Pancreas (tissue), 10 donors: ENCODE measurements at regions not wholly inside any gene's neighbourhood (a gene's known extent, or its start where the extent isn't known, plus 50 kb on each side); places are given as distances from the start of the nearest gene placed in this dataset.
A peak's percentile ranks its signal among the peaks of the same experiment; 100 is the strongest.

Source experiments
- ATAC-seq, 4 donors: fragments of 200-7000 bp; cut with Tn5 transposase; one replicate each; pipeline versions ENCODE4 v1.8.0 to v1.9.1; 2020; ENCODE audit warnings: mild to moderate bottlenecking in 4 of 4, moderate library complexity in 4 of 4
- DNase-seq, 6 donors: peaks; one replicate each; pipeline ENCODE4 v3.0.0-alpha.2; 2020
- FAIRE-seq: peaks from 2 replicates; lab custom pipeline; 2012; peaks lifted over from hg19 to GRCh38; lab: Jason Lieb, UNC
- H3K27ac ChIP-seq, 4 donors: fragments of 200-600 bp; sonication (generic); 1 replicate in 3 of 4; 2 replicates in 1 of 4; pipeline versions ENCODE4 v1.5.0 to v1.8.0; 2020
- H3K27me3 ChIP-seq, 4 donors: fragments of 200-600 bp; one replicate each; pipeline ENCODE4 v1.8.0; 2021
- H3K36me3 ChIP-seq, 3 donors: fragments of 200-600 bp; sonication (generic) in 1 of 3; one replicate each; pipeline versions ENCODE4 v1.5.0 to v1.8.0; 2020 to 2021
- H3K4me1 ChIP-seq, 3 donors: fragments of 200-600 bp; one replicate each; pipeline ENCODE4 v1.8.0; 2021
- H3K4me3 ChIP-seq, 4 donors: fragments of 200-600 bp; sonication (generic) in 2 of 4; one replicate each; pipeline versions ENCODE4 v1.5.0 to v1.8.0; 2020 to 2021
- H3K9me3 ChIP-seq, 4 donors: fragments of 200-600 bp; one replicate each; pipeline ENCODE4 v1.8.0; 2021
- WGBS, 2 donors: extraction: QIAGEN DNeasy Blood & Tissue Kit; methylation state at CpG; one replicate each; pipeline ENCODE4 v1.1.7; 2013; 5-methylcytosine and 5-hydroxymethylcytosine counted together
- intact Hi-C, 3 donors: fragments of 100-400 bp; cut with DNase I; formaldehyde crosslinking; loops; one replicate each; pipeline versions ENCODE4 v1.11.1 to v1.14.2; 2022
- TF ChIP-seq, protein P1 (sequence below), 4 donors: fragments of 200-600 bp; sonication (generic) in 3 of 4; IDR thresholded peaks; one replicate each; pipeline versions ENCODE4 v1.5.0 to v1.8.0; 2021; ENCODE audit warnings: antibody characterized with exemption in 4 of 4
- donor health status: healthy with polysubstance abuse.
- donor health status: DM: no; HTN: no; CAD: no; lungs with moderate emphysema.
- donor health status: DM: no; HTN: no; CAD: no.
- donor health status: control.
- donor health status: control.
- donor health status: Bipolar disorder and iron deficiency.
- donor health status: DM: yes; HTN: yes; CAD: no.
- donor health status: DM: no; HTN: no; CAD: no.
- donor health status: DM: no; HTN: no; CAD: no.
- donor health status: DM: yes; HTN: yes; CAD: no.

DNA sequence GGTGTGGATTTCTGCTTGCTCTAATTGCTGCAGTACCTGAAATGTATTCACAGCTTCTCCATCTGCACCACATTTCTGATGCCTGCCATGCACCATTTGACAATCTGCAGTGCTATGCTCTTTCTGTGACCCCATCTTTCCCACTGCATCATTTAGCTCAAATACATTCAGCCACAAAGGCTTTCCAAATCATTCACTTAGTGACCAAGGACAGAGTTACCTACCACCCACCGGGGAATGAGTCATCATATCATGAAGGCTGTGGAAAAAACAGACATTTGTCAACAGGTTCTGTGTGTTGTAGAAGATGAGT lies 465.5 kb upstream of the ATP2B1 start:
- TF ChIP-seq, protein P1, sequence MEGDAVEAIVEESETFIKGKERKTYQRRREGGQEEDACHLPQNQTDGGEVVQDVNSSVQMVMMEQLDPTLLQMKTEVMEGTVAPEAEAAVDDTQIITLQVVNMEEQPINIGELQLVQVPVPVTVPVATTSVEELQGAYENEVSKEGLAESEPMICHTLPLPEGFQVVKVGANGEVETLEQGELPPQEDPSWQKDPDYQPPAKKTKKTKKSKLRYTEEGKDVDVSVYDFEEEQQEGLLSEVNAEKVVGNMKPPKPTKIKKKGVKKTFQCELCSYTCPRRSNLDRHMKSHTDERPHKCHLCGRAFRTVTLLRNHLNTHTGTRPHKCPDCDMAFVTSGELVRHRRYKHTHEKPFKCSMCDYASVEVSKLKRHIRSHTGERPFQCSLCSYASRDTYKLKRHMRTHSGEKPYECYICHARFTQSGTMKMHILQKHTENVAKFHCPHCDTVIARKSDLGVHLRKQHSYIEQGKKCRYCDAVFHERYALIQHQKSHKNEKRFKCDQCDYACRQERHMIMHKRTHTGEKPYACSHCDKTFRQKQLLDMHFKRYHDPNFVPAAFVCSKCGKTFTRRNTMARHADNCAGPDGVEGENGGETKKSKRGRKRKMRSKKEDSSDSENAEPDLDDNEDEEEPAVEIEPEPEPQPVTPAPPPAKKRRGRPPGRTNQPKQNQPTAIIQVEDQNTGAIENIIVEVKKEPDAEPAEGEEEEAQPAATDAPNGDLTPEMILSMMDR (IDR thresholded peaks at IDR 0.05): no peak
- Histone ChIP-seq H3K9me3 (no peaks in the 10 kb centered on the region), H3K27ac (no peak overlapping the region), H3K27me3 (no peaks in the 10 kb centered on the region), H3K4me3 (no peak overlapping the region), H3K4me1 (no peaks in the 10 kb centered on the region), H3K36me3 (no peaks in the 10 kb centered on the region)
- intact Hi-C loops: no loop called here
- 24 to 26% methylated on average over 1 of the region's 1 CpG for WGBS, 2 donors
- DNase-seq (no peak), ATAC-seq (peak in 3 of 4 donors; percentile 19 to 79 (median 75)), FAIRE-seq (no peak)

DNA sequence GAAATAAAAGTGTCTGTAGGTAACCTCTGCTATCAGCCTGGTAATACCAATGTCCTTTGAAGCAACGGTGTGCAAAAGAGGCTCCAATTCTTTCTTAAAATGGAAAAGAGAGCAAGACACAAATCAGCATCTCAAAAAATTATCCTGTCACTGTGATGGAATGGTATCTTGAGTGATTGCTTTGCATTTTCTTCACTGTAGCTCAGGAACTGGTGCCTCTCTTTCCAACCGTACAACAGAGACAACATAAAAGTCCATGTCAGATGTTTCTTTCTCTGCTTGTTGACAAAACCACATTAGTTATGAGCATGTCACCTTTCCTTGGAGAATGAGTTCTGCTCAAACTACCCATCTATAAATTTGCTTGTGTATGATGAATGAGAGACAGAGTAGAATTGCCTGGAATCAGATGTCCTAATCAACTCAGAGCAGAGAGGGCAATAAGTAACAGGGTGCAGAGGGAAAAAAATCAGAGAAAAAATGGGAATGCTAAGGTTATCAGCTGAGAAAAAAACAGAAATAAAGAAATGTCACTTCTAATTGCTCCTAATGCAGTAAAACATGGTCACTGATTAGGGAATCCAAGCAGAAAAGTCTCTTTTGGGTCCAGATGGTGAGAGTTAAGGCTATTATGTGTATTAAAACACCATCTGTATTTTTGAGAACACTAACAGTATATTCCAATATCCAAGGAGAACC lies 465.0 kb upstream of the ATP2B1 start:
- H3K27me3 ChIP-seq: no peaks in the 10 kb centered on the region
- no peak overlapping the region for H3K27ac ChIP-seq
- H3K4me1 ChIP-seq: no peaks in the 10 kb centered on the region
- H3K4me3 ChIP-seq: no peak overlapping the region
- 73 to 83% methylated on average over 2 of the region's 2 CpGs for WGBS, 2 donors
- DNase-seq (no peak), FAIRE-seq (no peak), ATAC-seq (peak in 1 of 4 donors; percentile 22)
- H3K9me3 ChIP-seq: no peaks in the 10 kb centered on the region
- intact Hi-C loops: no loop called here
- H3K36me3 ChIP-seq: no peaks in the 10 kb centered on the region
- TF ChIP-seq, protein P1 (IDR thresholded peaks at IDR 0.05): no peak

DNA sequence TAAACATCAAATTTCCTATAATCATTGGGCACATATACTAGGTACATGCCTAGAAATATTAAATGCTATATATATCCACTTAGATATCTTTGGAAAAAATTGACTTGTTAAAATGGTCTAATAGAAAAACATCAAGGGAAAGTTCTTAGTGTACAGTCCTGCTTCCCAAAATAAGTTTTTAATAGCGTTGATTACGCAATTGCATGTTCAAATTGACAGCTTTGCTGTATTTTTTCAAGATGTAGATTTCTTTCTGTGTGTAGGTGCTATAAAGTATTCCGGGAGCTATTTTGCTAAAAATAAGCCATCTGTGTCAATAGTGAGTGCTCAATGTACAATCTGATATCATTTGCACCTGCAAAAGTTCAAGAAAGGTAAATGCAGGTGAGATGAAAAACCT lies 463.9 kb upstream of the ATP2B1 start:
- no peak overlapping the region for H3K27ac ChIP-seq
- no peaks in the 10 kb centered on the region for H3K27me3 ChIP-seq
- no peaks in the 10 kb centered on the region for H3K9me3 ChIP-seq
- H3K36me3 ChIP-seq: no peaks in the 10 kb centered on the region
- no peak for ATAC-seq
- intact Hi-C loops: no loop called here
- no peaks in the 10 kb centered on the region for H3K4me1 ChIP-seq
- WGBS, 2 donors: 57% methylated on average over 3 of the region's 3 CpGs
- TF ChIP-seq, protein P1 (IDR thresholded peaks at IDR 0.05): no peak
- FAIRE-seq: no peak
- H3K4me3 ChIP-seq: no peak overlapping the region
- no peak for DNase-seq

DNA sequence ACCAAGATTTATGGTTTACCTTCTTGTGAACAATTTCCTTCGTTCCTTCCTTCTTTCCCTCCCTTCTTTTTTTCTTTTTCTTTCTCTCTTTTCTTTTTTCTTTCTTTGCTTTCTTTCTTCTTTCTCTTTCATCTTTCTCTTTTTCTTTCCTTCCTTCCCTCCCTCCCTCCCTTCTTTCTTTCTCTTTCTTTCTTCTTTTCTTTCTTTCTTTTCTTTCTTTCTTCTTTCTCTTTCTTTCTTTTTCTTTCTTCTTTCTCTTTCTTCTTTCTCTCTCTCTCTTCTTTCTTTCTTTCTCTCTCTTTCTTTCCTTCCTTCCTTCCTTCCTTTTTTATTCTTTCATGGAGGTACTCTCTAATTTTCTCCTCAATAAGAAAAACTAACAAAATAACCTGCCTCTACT lies 462.1 kb upstream of the ATP2B1 start:
- H3K4me1 ChIP-seq: no peaks in the 10 kb centered on the region
- FAIRE-seq: no peak
- no peak overlapping the region for H3K27ac ChIP-seq
- H3K4me3 ChIP-seq: no peak overlapping the region
- WGBS, 2 donors: 69 to 87% methylated on average over 1 of the region's 1 CpG
- intact Hi-C loops: no loop called here
- no peak for ATAC-seq
- no peaks in the 10 kb centered on the region for H3K27me3 ChIP-seq
- no peaks in the 10 kb centered on the region for H3K36me3 ChIP-seq
- TF ChIP-seq, protein P1 (IDR thresholded peaks at IDR 0.05): no peak
- no peak for DNase-seq
- no peaks in the 10 kb centered on the region for H3K9me3 ChIP-seq

DNA sequence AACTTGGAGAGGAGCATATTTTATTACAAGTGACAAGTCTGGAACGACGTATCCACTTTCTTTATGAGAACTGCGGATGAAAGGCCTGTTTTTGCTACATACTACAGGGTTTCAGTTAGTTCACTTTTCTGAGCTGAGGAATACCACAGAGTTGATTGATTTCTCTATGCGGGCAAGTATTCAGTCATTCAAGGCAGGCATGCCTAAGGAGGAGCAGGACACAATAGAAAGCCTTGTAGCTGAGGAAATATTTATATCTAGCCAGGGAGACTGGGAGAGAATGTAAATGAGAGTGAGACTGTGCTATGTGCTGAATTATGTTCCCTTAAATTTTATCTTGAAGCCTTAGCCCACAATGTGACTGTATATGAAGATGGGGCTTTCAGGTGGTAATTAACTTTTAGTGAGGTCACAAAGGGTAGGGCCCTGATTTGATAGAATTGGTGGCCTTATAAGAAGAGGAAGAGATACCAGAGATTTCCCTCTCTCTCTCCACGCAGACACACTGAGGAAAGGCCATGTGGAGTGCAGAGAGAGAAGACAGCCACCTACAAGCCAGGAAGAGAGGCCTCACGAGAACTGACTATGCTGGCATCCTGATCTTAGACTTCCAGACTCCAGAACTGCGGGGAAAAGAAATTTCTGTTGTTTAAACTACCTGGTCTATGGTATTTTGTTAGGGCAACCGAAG lies 459.0 kb upstream of the ATP2B1 start:
- TF ChIP-seq, protein P1 (IDR thresholded peaks at IDR 0.05): no peak
- Histone ChIP-seq H3K9me3 (no peaks in the 10 kb centered on the region), H3K36me3 (no peaks in the 10 kb centered on the region), H3K4me3 (no peak overlapping the region), H3K27ac (no peak overlapping the region), H3K4me1 (no peaks in the 10 kb centered on the region), H3K27me3 (no peaks in the 10 kb centered on the region)
- FAIRE-seq (no peak), ATAC-seq (no peak), DNase-seq (no peak)
- intact Hi-C loops: no loop called here
- 84 to 91% methylated on average over 7 to 8 of the region's 8 CpGs for WGBS, 2 donors
